PC-3 (cell line): ENCODE measurements at regions not wholly inside any gene's neighbourhood (a gene's known extent, or its start where the extent isn't known, plus 50 kb on each side); places are given as distances from the start of the nearest gene placed in this dataset.

Source experiments
- CTCF ChIP-seq: fragments of 300-600 bp; sonication (generic); conservative IDR thresholded peaks from 2 replicates; pipeline ENCODE4 v1.5.1; 2017; ENCODE audit warnings: antibody characterized with exemption, low read depth, mild to moderate bottlenecking, low read length
- EZH2 ChIP-seq: fragments of 300-600 bp; sonication (generic); IDR thresholded peaks from one replicate; pipeline ENCODE4 v1.6.1; 2017; ENCODE audit warnings: antibody characterized with exemption, mild to moderate bottlenecking, low read length; ENCODE audit not compliant: unreplicated experiment
- EZH2phosphoT487 ChIP-seq: fragments of 300-600 bp; sonication (generic); IDR thresholded peaks from 2 replicates; pipeline ENCODE4 v1.6.1; 2018; ENCODE audit warnings: mild to moderate bottlenecking, antibody characterized with exemption, low read length, borderline replicate concordance

GRCh38 chr11:119843877-119844276 is 114.9 kb upstream of the NECTIN1 start:
- TF ChIP-seq CTCF: no peak
- TF ChIP-seq EZH2: no peak
- TF ChIP-seq EZH2phosphoT487: no peak
